ENCODE measurements at regions not wholly inside any gene's neighbourhood (a gene's known extent, or its start where the extent isn't known, plus 50 kb on each side); places are given as distances from the start of the nearest gene placed in this dataset.

DNA sequence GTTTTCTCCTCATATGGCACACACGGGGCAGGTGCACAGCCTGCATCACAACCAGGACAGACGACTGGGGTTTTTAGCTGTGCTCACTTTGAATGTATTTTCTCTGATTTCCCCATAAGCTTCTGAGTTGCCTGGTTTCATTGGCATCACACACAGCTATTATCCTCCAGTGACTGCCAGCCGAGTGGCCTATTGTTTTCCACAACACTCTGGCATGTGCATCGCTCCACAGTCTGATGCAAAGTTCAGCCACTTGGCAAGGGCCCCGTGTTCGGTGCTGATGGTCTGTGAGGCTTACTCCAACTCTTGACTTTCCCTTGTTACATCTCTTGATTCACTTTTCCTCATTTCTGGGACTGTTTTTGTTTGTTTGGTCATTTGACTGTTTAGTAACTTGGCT, 593.1 kb downstream of the CBLN2 start:
- no peak for TF ChIP-seq CTCF (IDR thresholded peaks at IDR 0.05; ENCODE audit: low read depth, low read length)
- no peak for TF ChIP-seq MYC (IDR thresholded peaks at IDR 0.05; ENCODE audit: low read depth, low read length)
- no peak for TF ChIP-seq MAX (IDR thresholded peaks at IDR 0.05; ENCODE audit: low read depth, low read length)
- no peak for TF ChIP-seq POLR2A (IDR thresholded peaks at IDR 0.05; ENCODE audit: extremely low read depth, insufficient read length)
- no peak overlapping the region for H3K4me3 ChIP-seq (ENCODE audit: low read depth, low read length)
- no peak for DNase-seq (ENCODE audit: low read depth)

- no peak overlapping the region for H3K4me3 ChIP-seq (ENCODE audit: low read depth, low read length)
- TF ChIP-seq POLR2A (IDR thresholded peaks at IDR 0.05; ENCODE audit: extremely low read depth, insufficient read length) (no peak), MYC (IDR thresholded peaks at IDR 0.05; ENCODE audit: low read depth, low read length) (no peak), CTCF (IDR thresholded peaks at IDR 0.05; ENCODE audit: low read depth, low read length) (no peak), MAX (IDR thresholded peaks at IDR 0.05; ENCODE audit: low read depth, low read length) (no peak)
- no peak for DNase-seq (ENCODE audit: low read depth)
Measured at GRCh38 chr18:71942433-71942832, 601.7 kb downstream of the CBLN2 start.

GRCh38 chr18:71939483-71939882, 604.7 kb downstream of the CBLN2 start:
- DNase-seq (ENCODE audit: low read depth), result no peak
- TF ChIP-seq MYC (IDR thresholded peaks at IDR 0.05; ENCODE audit: low read depth, low read length) (no peak), MAX (IDR thresholded peaks at IDR 0.05; ENCODE audit: low read depth, low read length) (no peak), POLR2A (IDR thresholded peaks at IDR 0.05; ENCODE audit: extremely low read depth, insufficient read length) (no peak), CTCF (IDR thresholded peaks at IDR 0.05; ENCODE audit: low read depth, low read length) (no peak)
- H3K4me3 ChIP-seq (ENCODE audit: low read depth, low read length), result no peak overlapping the region

GRCh38 chr18:71936744-71937143, 607.4 kb downstream of the CBLN2 start:
- no peak for TF ChIP-seq CTCF (IDR thresholded peaks at IDR 0.05; ENCODE audit: low read depth, low read length)
- H3K4me3 ChIP-seq (ENCODE audit: low read depth, low read length), result no peak overlapping the region
- no peak for DNase-seq (ENCODE audit: low read depth)

GRCh38 chr18:71919211-71919610, 624.9 kb downstream of the CBLN2 start:
- H3K4me3 ChIP-seq (ENCODE audit: low read depth, low read length), result no peak overlapping the region
- no peak for DNase-seq (ENCODE audit: low read depth)
- TF ChIP-seq MYC (IDR thresholded peaks at IDR 0.05; ENCODE audit: low read depth, low read length), result no peak
- TF ChIP-seq POLR2A (IDR thresholded peaks at IDR 0.05; ENCODE audit: extremely low read depth, insufficient read length), result no peak
- TF ChIP-seq CTCF (IDR thresholded peaks at IDR 0.05; ENCODE audit: low read depth, low read length), result no peak
- TF ChIP-seq MAX (IDR thresholded peaks at IDR 0.05; ENCODE audit: low read depth, low read length), result no peak

GRCh38 chr18:71913641-71914040, 630.5 kb downstream of the CBLN2 start:
- no peak for DNase-seq (ENCODE audit: low read depth)
- H3K4me3 ChIP-seq (ENCODE audit: low read depth, low read length), result no peak overlapping the region
- TF ChIP-seq POLR2A (IDR thresholded peaks at IDR 0.05; ENCODE audit: extremely low read depth, insufficient read length), result no peak
- TF ChIP-seq MAX (IDR thresholded peaks at IDR 0.05; ENCODE audit: low read depth, low read length), result no peak
- no peak for TF ChIP-seq MYC (IDR thresholded peaks at IDR 0.05; ENCODE audit: low read depth, low read length)
- TF ChIP-seq CTCF (IDR thresholded peaks at IDR 0.05; ENCODE audit: low read depth, low read length), result no peak

Data from NB4 (cell line).